SU-DHL-6 (cell line): ENCODE measurements at regions not wholly inside any gene's neighbourhood (a gene's known extent, or its start where the extent isn't known, plus 50 kb on each side); places are given as distances from the start of the nearest gene placed in this dataset.
"Not testable (repeated sequence)": the region's sequence is repeated elsewhere in the genome, so short reads cannot be mapped to it uniquely, and the experiment has no call there.

Experiments used
- H2AFZ ChIP-seq: fragments of 200-600 bp; sonication (generic); 2 replicates; pipeline ENCODE4 v1.6.1; 2014; ENCODE audit warnings: low read depth, mild to moderate bottlenecking, moderate library complexity, mixed read lengths, antibody characterized with exemption, low read length; ENCODE audit not compliant: severe bottlenecking
- H3F3A ChIP-seq: fragments of 200-600 bp; shearing (Covaris generic); 2 replicates; pipeline ENCODE4 v1.6.0; 2016; ENCODE audit warnings: antibody characterized with exemption, mild to moderate bottlenecking; ENCODE audit not compliant: insufficient read depth
- H3K27ac ChIP-seq: fragments of 200-600 bp; sonication (generic); 2 replicates; pipeline ENCODE4 v1.5.1; 2016; ENCODE audit warnings: low read depth, mild to moderate bottlenecking, low read length, moderate library complexity, mixed read lengths
- H3K27me3 ChIP-seq: fragments of 200-600 bp; sonication (generic), shearing (Covaris generic); 2 replicates; pipeline ENCODE4 v1.6.0; 2014; ENCODE audit warnings: mild to moderate bottlenecking, low read length
- H3K36me3 ChIP-seq: fragments of 200-600 bp; sonication (generic); 2 replicates; pipeline ENCODE4 v1.6.1; 2014; ENCODE audit warnings: mild to moderate bottlenecking, low read length, mixed read lengths
- H3K4me2 ChIP-seq: fragments of 300-600, 200-600 bp; shearing (Covaris generic), sonication (generic); 2 replicates; pipeline ENCODE4 v1.6.0; 2014; ENCODE audit warnings: low read length, low read depth, mild to moderate bottlenecking; ENCODE audit not compliant: poor library complexity, severe bottlenecking
- H3K4me3 ChIP-seq: fragments of 200-600 bp; sonication (generic); 2 replicates; pipeline ENCODE4 v1.5.1; 2014; ENCODE audit warnings: antibody characterized with exemption, low read length, mild to moderate bottlenecking, mixed read lengths; ENCODE audit not compliant: insufficient read depth, poor library complexity, severe bottlenecking
- H3K79me2 ChIP-seq: fragments of 200-600 bp; sonication (generic); 2 replicates; pipeline ENCODE4 v1.6.1; 2014; ENCODE audit warnings: mild to moderate bottlenecking, low read length, moderate library complexity; ENCODE audit not compliant: insufficient read depth
- H3K9ac ChIP-seq: fragments of 200-600 bp; sonication (generic); 2 replicates; pipeline ENCODE4 v1.7.0; 2014; ENCODE audit warnings: mild to moderate bottlenecking, low read length
- H3K9me2 ChIP-seq: fragments of 200-600 bp; sonication (generic); replicated peaks from 2 replicates; pipeline ENCODE4 v1.6.1; 2014; ENCODE audit warnings: low read length; ENCODE audit not compliant: insufficient read depth
- H3K9me3 ChIP-seq: fragments of 200-600 bp; sonication (generic); 2 replicates; pipeline ENCODE4 v1.6.1; 2014; ENCODE audit warnings: low read length, mixed read lengths; ENCODE audit not compliant: insufficient read depth
- H4K20me1 ChIP-seq: fragments of 200-600 bp; sonication (generic); 2 replicates; pipeline ENCODE4 v1.6.1; 2014; ENCODE audit warnings: low read depth, mild to moderate bottlenecking, antibody characterized with exemption, low read length, moderate library complexity, mixed read lengths
- EZH2phosphoT487 ChIP-seq: fragments of 200-600 bp; sonication (generic), shearing (Covaris generic); conservative IDR thresholded peaks from 2 replicates; pipeline ENCODE4 v1.6.1; 2018; ENCODE audit warnings: mild to moderate bottlenecking, antibody characterized with exemption, low read length, moderate library complexity, mixed read lengths
- TF ChIP-seq, protein P1 (sequence below): fragments of 200-600 bp; sonication (generic); IDR thresholded peaks from one replicate; pipeline ENCODE4 v1.5.1; 2017; ENCODE audit warnings: antibody characterized with exemption, mild to moderate bottlenecking, low read length, moderate library complexity; ENCODE audit not compliant: insufficient read depth, poor library complexity, severe bottlenecking

- H3K9me2 ChIP-seq = no peaks in the 10 kb centered on the region
- H3K4me3 ChIP-seq = no peak overlapping the region
- TF ChIP-seq EZH2phosphoT487 = no peak
- TF ChIP-seq, protein P1, sequence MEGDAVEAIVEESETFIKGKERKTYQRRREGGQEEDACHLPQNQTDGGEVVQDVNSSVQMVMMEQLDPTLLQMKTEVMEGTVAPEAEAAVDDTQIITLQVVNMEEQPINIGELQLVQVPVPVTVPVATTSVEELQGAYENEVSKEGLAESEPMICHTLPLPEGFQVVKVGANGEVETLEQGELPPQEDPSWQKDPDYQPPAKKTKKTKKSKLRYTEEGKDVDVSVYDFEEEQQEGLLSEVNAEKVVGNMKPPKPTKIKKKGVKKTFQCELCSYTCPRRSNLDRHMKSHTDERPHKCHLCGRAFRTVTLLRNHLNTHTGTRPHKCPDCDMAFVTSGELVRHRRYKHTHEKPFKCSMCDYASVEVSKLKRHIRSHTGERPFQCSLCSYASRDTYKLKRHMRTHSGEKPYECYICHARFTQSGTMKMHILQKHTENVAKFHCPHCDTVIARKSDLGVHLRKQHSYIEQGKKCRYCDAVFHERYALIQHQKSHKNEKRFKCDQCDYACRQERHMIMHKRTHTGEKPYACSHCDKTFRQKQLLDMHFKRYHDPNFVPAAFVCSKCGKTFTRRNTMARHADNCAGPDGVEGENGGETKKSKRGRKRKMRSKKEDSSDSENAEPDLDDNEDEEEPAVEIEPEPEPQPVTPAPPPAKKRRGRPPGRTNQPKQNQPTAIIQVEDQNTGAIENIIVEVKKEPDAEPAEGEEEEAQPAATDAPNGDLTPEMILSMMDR = no peak
- H3K79me2 ChIP-seq = no peaks in the 10 kb centered on the region
- no peaks in the 10 kb centered on the region for H3K36me3 ChIP-seq
- no peaks in the 10 kb centered on the region for H3K9me3 ChIP-seq
- no peaks in the 10 kb centered on the region for H4K20me1 ChIP-seq
- H3F3A ChIP-seq = no peaks in the 10 kb centered on the region
- no peak overlapping the region for H3K9ac ChIP-seq
- H3K4me2 ChIP-seq = no peak overlapping the region
- no peak overlapping the region for H3K27ac ChIP-seq
- H3K27me3 ChIP-seq = no peaks in the 10 kb centered on the region
- no peak overlapping the region for H2AFZ ChIP-seq
Observed at GRCh38 chr11:45391168-45391850, 105.2 kb upstream of the SYT13 start.

DNA sequence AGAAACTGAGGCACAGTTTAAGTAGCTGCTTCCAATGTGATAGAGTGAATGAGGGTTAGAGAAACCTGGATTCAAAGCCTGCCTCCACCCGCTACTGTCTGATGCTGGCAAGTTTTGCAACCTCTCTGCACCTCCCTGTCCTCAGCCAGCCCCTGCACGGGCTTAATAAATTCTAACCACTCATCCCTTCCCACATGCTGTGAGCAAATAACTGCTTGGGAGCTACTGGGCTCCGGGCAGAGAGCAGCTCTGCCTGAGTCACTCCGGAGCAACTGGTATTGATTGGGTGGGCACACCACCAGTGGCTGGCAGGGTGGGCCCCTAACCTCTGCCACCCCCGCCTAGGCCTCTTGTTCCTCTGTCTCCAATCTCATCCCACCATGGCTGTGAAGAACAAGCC lies 104.3 kb upstream of the SYT13 start:
- Histone ChIP-seq H3K27me3 (no peaks in the 10 kb centered on the region), H3K79me2 (no peaks in the 10 kb centered on the region), H4K20me1 (no peaks in the 10 kb centered on the region), H2AFZ (no peak overlapping the region), H3K4me2 (no peak overlapping the region), H3K27ac (no peak overlapping the region), H3F3A (no peaks in the 10 kb centered on the region), H3K9me2 (no peaks in the 10 kb centered on the region), H3K9me3 (no peaks in the 10 kb centered on the region), H3K36me3 (no peaks in the 10 kb centered on the region), H3K4me3 (no peak overlapping the region), H3K9ac (no peak overlapping the region)
- no peak for TF ChIP-seq EZH2phosphoT487
- TF ChIP-seq, protein P1 = no peak

- Histone ChIP-seq H3F3A (no peaks in the 10 kb centered on the region), H4K20me1 (no peaks in the 10 kb centered on the region), H3K9me2 (no peaks in the 10 kb centered on the region), H3K9ac (no peak overlapping the region), H3K27ac (no peak overlapping the region), H3K9me3 (no peaks in the 10 kb centered on the region), H3K4me2 (no peak overlapping the region), H3K27me3 (no peaks in the 10 kb centered on the region), H2AFZ (no peak overlapping the region), H3K4me3 (no peak overlapping the region), H3K36me3 (no peaks in the 10 kb centered on the region), H3K79me2 (no peaks in the 10 kb centered on the region)
- TF ChIP-seq EZH2phosphoT487 = no peak
- TF ChIP-seq, protein P1 = no peak
Observed at GRCh38 chr11:45388472-45388871, 102.3 kb upstream of the SYT13 start.

DNA sequence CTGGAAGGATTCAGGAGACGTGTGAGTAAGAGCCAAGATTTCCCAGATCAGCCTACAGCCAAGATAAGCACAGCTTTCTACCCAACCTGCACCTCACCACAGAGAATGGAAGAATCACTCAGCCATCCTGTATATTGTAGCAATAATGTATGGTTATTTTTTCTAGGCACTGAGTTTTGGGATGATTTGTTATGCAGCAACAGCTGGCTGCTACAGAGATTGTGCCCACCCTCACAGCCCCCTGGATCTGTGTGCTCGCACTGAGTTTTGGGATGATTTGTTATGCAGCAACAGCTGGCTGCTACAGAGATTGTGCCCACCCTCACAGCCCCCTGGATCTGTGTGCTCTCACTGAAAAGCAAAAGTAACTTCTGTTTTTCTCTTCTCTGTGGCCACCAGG lies 101.7 kb upstream of the SYT13 start:
- not testable (repeated sequence) for H3K27me3 ChIP-seq

More for the DNA sequence above, 101.7 kb upstream of the SYT13 start:
- H3F3A ChIP-seq, H3K9ac ChIP-seq, H3K79me2 ChIP-seq, H3K4me3 ChIP-seq, H3K9me2 ChIP-seq, H3K27ac ChIP-seq, H3K36me3 ChIP-seq, H2AFZ ChIP-seq, H3K4me2 ChIP-seq, H3K9me3 ChIP-seq, H4K20me1 ChIP-seq: not testable (repeated sequence)
